ENCODE measurements at regions not wholly inside any gene's neighbourhood (a gene's known extent, or its start where the extent isn't known, plus 50 kb on each side); places are given as distances from the start of the nearest gene placed in this dataset.

GRCh38 chr1:220385158-220385557, 112.9 kb upstream of the RAB3GAP2 start:
- Histone ChIP-seq H3K9me3 (ENCODE audit: control insufficient read depth, low read length) (no peaks in the 10 kb centered on the region), H3K27ac (ENCODE audit: insufficient read depth, low read depth, low read length, poor library complexity, severe bottlenecking) (no peak overlapping the region), H3K4me3 (ENCODE audit: insufficient read depth, low read depth, low read length) (no peak overlapping the region), H3K36me3 (ENCODE audit: control insufficient read depth, insufficient read depth, low read length) (no peaks in the 10 kb centered on the region), H3K4me1 (ENCODE audit: control insufficient read depth, insufficient read depth, low read length) (no peaks in the 10 kb centered on the region), H3K27me3 (ENCODE audit: control insufficient read depth, insufficient read depth, low read length, poor library complexity, severe bottlenecking) (no peaks in the 10 kb centered on the region)
- 92% methylated on average over 1 of the region's 1 CpG for WGBS, 2 experiments

- H3K4me1 ChIP-seq (ENCODE audit: control insufficient read depth, insufficient read depth, low read length) = no peaks in the 10 kb centered on the region
- H3K9me3 ChIP-seq (ENCODE audit: control insufficient read depth, low read length) = no peaks in the 10 kb centered on the region
- 77 to 84% methylated on average over 4 of the region's 4 CpGs for WGBS, 2 experiments
- no peak overlapping the region for H3K4me3 ChIP-seq (ENCODE audit: insufficient read depth, low read depth, low read length)
- H3K27me3 ChIP-seq (ENCODE audit: control insufficient read depth, insufficient read depth, low read length, poor library complexity, severe bottlenecking) = no peaks in the 10 kb centered on the region
- no peaks in the 10 kb centered on the region for H3K36me3 ChIP-seq (ENCODE audit: control insufficient read depth, insufficient read depth, low read length)
- no peak overlapping the region for H3K27ac ChIP-seq (ENCODE audit: insufficient read depth, low read depth, low read length, poor library complexity, severe bottlenecking)
Measured at GRCh38 chr1:220382994-220383393, 110.7 kb upstream of the RAB3GAP2 start.

- Histone ChIP-seq H3K36me3 (ENCODE audit: control insufficient read depth, insufficient read depth, low read length) (no peaks in the 10 kb centered on the region), H3K27me3 (ENCODE audit: control insufficient read depth, insufficient read depth, low read length, poor library complexity, severe bottlenecking) (no peaks in the 10 kb centered on the region), H3K27ac (ENCODE audit: insufficient read depth, low read depth, low read length, poor library complexity, severe bottlenecking) (no peak overlapping the region), H3K4me3 (ENCODE audit: insufficient read depth, low read depth, low read length) (no peak overlapping the region), H3K4me1 (ENCODE audit: control insufficient read depth, insufficient read depth, low read length) (no peaks in the 10 kb centered on the region), H3K9me3 (ENCODE audit: control insufficient read depth, low read length) (no peaks in the 10 kb centered on the region)
- WGBS, 2 experiments = 89 to 96% methylated on average over 3 of the region's 3 CpGs
Measured at GRCh38 chr1:220380885-220381284, 108.6 kb upstream of the RAB3GAP2 start.

- Histone ChIP-seq H3K4me1 (ENCODE audit: control insufficient read depth, insufficient read depth, low read length) (no peaks in the 10 kb centered on the region), H3K27ac (ENCODE audit: insufficient read depth, low read depth, low read length, poor library complexity, severe bottlenecking) (no peak overlapping the region), H3K27me3 (ENCODE audit: control insufficient read depth, insufficient read depth, low read length, poor library complexity, severe bottlenecking) (no peaks in the 10 kb centered on the region), H3K4me3 (ENCODE audit: insufficient read depth, low read depth, low read length) (no peak overlapping the region), H3K9me3 (ENCODE audit: control insufficient read depth, low read length) (no peaks in the 10 kb centered on the region), H3K36me3 (ENCODE audit: control insufficient read depth, insufficient read depth, low read length) (no peaks in the 10 kb centered on the region)
- WGBS, 2 experiments = 88 to 91% methylated on average over 10 to 11 of the region's 11 CpGs
Measured at GRCh38 chr1:220378571-220379302, 106.5 kb upstream of the RAB3GAP2 start.

GRCh38 chr1:220375715-220376114, 103.5 kb upstream of the RAB3GAP2 start:
- 89% methylated on average over 3 of the region's 3 CpGs for WGBS, 2 experiments
- H3K27ac ChIP-seq (ENCODE audit: insufficient read depth, low read depth, low read length, poor library complexity, severe bottlenecking) = no peak overlapping the region
- no peak overlapping the region for H3K4me3 ChIP-seq (ENCODE audit: insufficient read depth, low read depth, low read length)
- H3K36me3 ChIP-seq (ENCODE audit: control insufficient read depth, insufficient read depth, low read length) = no peaks in the 10 kb centered on the region
- H3K9me3 ChIP-seq (ENCODE audit: control insufficient read depth, low read length) = no peaks in the 10 kb centered on the region
- H3K27me3 ChIP-seq (ENCODE audit: control insufficient read depth, insufficient read depth, low read length, poor library complexity, severe bottlenecking) = no peaks in the 10 kb centered on the region
- H3K4me1 ChIP-seq (ENCODE audit: control insufficient read depth, insufficient read depth, low read length) = no peaks in the 10 kb centered on the region

GRCh38 chr1:220374449-220374848, 102.2 kb upstream of the RAB3GAP2 start:
- Histone ChIP-seq H3K27me3 (ENCODE audit: control insufficient read depth, insufficient read depth, low read length, poor library complexity, severe bottlenecking) (no peaks in the 10 kb centered on the region), H3K36me3 (ENCODE audit: control insufficient read depth, insufficient read depth, low read length) (no peaks in the 10 kb centered on the region), H3K4me3 (ENCODE audit: insufficient read depth, low read depth, low read length) (no peak overlapping the region), H3K27ac (ENCODE audit: insufficient read depth, low read depth, low read length, poor library complexity, severe bottlenecking) (no peak overlapping the region), H3K4me1 (ENCODE audit: control insufficient read depth, insufficient read depth, low read length) (no peaks in the 10 kb centered on the region), H3K9me3 (ENCODE audit: control insufficient read depth, low read length) (no peaks in the 10 kb centered on the region)
- WGBS, 2 experiments = 98 to 100% methylated on average over 2 of the region's 2 CpGs

GRCh38 chr1:220372451-220372850, 100.2 kb upstream of the RAB3GAP2 start:
- Histone ChIP-seq H3K36me3 (ENCODE audit: control insufficient read depth, insufficient read depth, low read length) (no peaks in the 10 kb centered on the region), H3K4me1 (ENCODE audit: control insufficient read depth, insufficient read depth, low read length) (peaks cover 5% of the 10 kb centered on the region)
- WGBS, 2 experiments = 93% methylated on average over 7 of the region's 7 CpGs

GRCh38 chr1:220371324-220371723, 99.1 kb upstream of the RAB3GAP2 start:
- H3K36me3 ChIP-seq (ENCODE audit: control insufficient read depth, insufficient read depth, low read length) = no peaks in the 10 kb centered on the region
- no peaks in the 10 kb centered on the region for H3K9me3 ChIP-seq (ENCODE audit: control insufficient read depth, low read length)
- H3K27me3 ChIP-seq (ENCODE audit: control insufficient read depth, insufficient read depth, low read length, poor library complexity, severe bottlenecking) = no peaks in the 10 kb centered on the region
- 84 to 89% methylated on average over 4 of the region's 4 CpGs for WGBS, 2 experiments
- peaks cover 5% of the 10 kb centered on the region for H3K4me1 ChIP-seq (ENCODE audit: control insufficient read depth, insufficient read depth, low read length)
- H3K4me3 ChIP-seq (ENCODE audit: insufficient read depth, low read depth, low read length) = no peak overlapping the region
- H3K27ac ChIP-seq (ENCODE audit: insufficient read depth, low read depth, low read length, poor library complexity, severe bottlenecking) = no peak overlapping the region

More at GRCh38 chr1:220372451-220372850, 100.2 kb upstream of the RAB3GAP2 start:
- no peak overlapping the region for H3K4me3 ChIP-seq (ENCODE audit: insufficient read depth, low read depth, low read length)
- no peak overlapping the region for H3K27ac ChIP-seq (ENCODE audit: insufficient read depth, low read depth, low read length, poor library complexity, severe bottlenecking)
- H3K9me3 ChIP-seq (ENCODE audit: control insufficient read depth, low read length) = no peaks in the 10 kb centered on the region
- no peaks in the 10 kb centered on the region for H3K27me3 ChIP-seq (ENCODE audit: control insufficient read depth, insufficient read depth, low read length, poor library complexity, severe bottlenecking)

- no peaks in the 10 kb centered on the region for H3K36me3 ChIP-seq (ENCODE audit: control insufficient read depth, insufficient read depth, low read length)
- WGBS, 2 experiments = 79 to 80% methylated on average over 5 of the region's 5 CpGs
- no peaks in the 10 kb centered on the region for H3K27me3 ChIP-seq (ENCODE audit: control insufficient read depth, insufficient read depth, low read length, poor library complexity, severe bottlenecking)
- peaks cover 5% of the 10 kb centered on the region for H3K4me1 ChIP-seq (ENCODE audit: control insufficient read depth, insufficient read depth, low read length)
- no peak overlapping the region for H3K27ac ChIP-seq (ENCODE audit: insufficient read depth, low read depth, low read length, poor library complexity, severe bottlenecking)
- no peak overlapping the region for H3K4me3 ChIP-seq (ENCODE audit: insufficient read depth, low read depth, low read length)
- no peaks in the 10 kb centered on the region for H3K9me3 ChIP-seq (ENCODE audit: control insufficient read depth, low read length)
Measured at GRCh38 chr1:220370041-220370700, 97.9 kb upstream of the RAB3GAP2 start.

- no peaks in the 10 kb centered on the region for H3K27me3 ChIP-seq (ENCODE audit: control insufficient read depth, insufficient read depth, low read length, poor library complexity, severe bottlenecking)
- H3K4me3 ChIP-seq (ENCODE audit: insufficient read depth, low read depth, low read length) = no peak overlapping the region
- H3K27ac ChIP-seq (ENCODE audit: insufficient read depth, low read depth, low read length, poor library complexity, severe bottlenecking) = no peak overlapping the region
- H3K36me3 ChIP-seq (ENCODE audit: control insufficient read depth, insufficient read depth, low read length) = no peaks in the 10 kb centered on the region
- no peaks in the 10 kb centered on the region for H3K9me3 ChIP-seq (ENCODE audit: control insufficient read depth, low read length)
- H3K4me1 ChIP-seq (ENCODE audit: control insufficient read depth, insufficient read depth, low read length) = peaks cover 5% of the 10 kb centered on the region
- WGBS, 2 experiments = 79 to 86% methylated on average over 2 to 3 of the region's 3 CpGs
Measured at GRCh38 chr1:220369511-220369910, 97.3 kb upstream of the RAB3GAP2 start.

Measured in ectodermal cell (in vitro differentiated cells).